ENCODE measurements at regions not wholly inside any gene's neighbourhood (a gene's known extent, or its start where the extent isn't known, plus 50 kb on each side); places are given as distances from the start of the nearest gene placed in this dataset.

DNA sequence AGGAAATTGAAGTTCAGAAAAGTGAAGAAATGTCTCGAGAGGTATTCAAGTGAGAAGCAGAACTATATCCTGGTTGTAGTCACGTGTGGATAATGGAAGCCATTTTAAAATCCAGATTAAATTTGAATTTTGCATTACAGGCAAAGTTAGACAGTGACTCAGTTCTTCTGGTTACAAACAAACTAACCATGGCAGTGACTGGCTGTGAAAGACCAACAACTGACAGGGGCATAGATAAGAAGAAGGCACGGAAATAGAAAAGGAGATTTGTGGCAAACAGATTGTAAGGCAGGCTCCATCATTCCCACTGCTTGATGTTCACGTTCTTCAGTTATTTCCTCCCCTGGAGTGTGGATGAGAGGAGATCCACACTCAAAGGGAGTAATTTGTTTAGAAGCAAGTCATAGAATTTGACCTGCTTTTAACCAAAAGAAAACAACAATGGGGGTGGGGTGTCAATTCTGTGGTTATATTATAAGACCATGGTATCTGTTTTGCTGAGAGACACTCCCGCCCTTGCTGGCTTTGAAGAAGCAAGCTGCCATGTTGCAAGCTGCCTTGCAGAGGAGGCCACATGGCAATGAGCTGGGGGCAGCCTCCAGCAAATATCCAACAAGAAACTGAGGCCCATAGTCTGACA lies 795.3 kb downstream of the VRK1 start:
- DNase-seq (ENCODE audit: low spot score), result no peak

DNA sequence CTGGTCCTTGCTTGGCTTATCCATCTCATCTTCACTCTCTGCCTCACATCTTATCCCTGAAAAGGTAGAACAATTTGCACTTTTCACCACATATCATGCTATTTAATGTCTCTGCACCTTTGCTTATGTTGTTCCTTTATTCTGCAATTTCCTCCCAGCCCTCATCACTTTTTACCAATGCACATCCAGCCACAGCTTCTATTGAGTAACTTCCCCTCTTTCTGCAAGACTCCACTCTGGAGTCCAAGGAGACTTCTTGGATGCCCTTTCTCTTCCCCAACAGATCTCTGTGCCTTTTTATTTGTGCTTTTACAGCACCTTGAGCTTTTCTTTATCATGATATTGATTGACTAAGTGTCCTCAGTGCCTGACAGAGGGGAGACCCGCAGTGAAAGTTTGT lies 797.1 kb downstream of the VRK1 start:
- DNase-seq (ENCODE audit: low spot score), result no peak

DNA sequence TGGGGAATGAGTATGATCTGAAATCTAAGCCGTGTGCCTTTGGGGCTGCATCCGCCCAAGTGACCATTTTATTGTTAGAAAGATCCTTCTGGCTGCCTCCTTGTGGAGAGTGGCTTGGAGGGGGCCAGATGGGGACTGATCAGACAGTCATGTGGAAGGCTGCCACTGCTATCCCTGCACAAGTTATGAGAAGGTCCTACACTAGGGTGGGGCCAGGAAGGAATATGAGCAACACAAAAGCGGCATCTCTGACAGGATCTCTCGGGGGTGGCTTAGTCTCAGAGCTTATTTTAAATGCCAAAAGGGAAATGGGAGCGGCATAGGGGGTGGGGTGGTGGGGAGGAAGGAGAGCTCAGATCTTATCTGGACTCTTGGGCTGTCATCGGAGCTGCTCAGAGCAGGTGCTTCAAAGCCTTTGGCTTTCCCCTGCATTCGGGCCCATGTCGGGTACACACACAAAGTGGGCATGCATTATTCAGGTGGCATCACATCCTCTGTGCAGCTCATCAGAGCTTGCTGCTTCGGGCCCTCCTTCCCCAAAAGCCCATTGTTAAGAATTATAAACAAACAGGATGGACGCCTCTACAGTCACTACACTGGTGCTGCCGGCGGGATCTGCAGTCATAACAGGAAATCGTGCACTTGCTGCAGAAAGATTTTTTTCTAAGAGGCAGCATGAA lies 805.4 kb downstream of the VRK1 start:
- no peak for DNase-seq (ENCODE audit: low spot score)

DNA sequence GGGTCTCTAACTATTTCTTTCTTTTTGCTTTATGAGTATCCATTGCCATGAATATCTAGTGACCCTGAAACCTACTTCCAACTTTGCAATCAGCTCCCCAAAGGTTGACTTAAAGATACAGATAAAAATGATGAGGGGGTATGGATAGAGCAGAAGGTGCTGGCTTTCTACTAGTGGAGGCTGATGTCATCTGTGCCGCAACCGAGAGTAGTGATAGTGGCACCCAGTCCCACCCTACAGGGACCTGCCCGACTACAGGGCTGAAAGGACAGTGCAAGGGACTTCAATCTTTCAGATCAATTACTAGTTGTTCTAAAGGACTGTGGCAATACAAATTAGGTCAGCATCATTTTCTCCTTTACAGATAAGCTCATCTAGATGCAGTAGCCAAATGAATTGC lies 806.0 kb downstream of the VRK1 start:
- no peak for DNase-seq (ENCODE audit: low spot score)

DNA sequence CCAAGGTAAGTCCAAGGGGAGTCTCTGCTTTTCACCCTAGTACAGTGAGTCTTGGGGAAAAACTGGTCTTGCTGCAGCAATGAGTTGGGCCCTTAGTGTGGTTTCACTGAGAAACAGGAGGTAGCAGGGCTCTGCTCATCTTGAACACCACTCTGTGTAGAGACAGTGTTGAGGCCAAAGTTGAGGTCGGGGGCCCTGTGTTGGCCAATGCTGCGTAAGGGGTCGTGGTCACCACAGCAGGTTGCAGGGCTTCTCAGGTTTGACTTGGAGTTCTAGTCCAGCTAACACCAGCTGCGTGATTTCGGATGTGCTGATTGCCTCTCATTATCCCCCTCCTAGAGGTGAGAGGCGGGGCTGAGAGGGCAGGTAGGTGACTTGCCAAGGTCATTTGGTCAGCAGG lies 807.5 kb downstream of the VRK1 start:
- no peak for DNase-seq (ENCODE audit: low spot score)

DNA sequence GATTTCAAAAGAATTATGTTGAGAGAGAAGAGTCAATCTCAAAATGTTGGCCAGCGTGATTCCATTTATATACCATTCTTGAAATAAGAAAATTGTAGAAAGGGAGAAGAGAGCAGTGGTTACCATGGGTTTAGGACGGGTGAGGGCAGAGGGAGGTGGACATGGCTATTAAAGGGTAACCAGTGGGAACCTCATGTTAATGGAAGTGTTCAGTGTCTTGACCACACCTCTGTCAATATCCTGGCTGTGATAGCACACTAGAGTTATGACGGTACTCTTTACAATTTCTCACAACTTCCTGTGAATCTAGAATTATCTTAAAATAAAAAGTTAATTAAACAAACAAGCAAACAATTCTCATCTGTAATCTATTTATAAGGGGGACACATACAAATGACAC lies 821.2 kb downstream of the VRK1 start:
- no peak for DNase-seq (ENCODE audit: low spot score)

DNA sequence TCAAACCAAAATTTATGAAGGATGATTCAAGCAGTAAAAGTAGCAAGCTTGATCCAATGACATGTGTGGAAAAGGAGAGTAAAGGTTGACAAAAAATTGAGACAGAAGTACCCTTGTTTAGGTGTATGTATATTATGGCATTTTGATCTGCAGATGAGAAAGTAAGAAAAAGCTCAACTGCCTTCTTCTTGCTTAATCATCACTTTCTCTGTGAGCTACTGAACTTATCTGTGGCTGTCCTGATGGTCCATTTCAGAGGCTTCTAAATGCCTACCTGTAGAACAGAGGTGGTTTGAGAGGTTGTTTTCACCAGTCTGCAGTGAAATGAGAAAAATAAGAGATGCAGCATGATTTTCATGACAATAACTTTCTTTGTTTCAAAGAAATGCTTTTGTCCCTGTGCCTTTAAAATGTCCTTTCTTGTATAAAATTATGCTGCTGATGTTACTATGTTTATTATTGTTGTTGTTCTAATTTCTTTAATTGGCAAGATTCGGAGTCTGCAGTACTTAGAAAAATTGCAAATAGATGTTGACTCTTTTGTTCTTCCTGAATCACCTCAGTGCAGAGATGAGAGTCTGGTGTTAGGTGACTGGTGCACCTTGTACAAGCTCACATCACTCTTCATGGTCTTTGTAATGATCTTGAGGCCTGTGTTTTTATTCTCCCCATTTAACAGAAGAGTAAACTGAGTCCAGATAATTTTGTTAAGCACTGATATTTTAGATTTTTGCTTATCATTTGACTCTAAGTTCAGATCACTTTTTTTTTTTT lies 821.9 kb downstream of the VRK1 start:
- no peak for DNase-seq (ENCODE audit: low spot score)

DNA sequence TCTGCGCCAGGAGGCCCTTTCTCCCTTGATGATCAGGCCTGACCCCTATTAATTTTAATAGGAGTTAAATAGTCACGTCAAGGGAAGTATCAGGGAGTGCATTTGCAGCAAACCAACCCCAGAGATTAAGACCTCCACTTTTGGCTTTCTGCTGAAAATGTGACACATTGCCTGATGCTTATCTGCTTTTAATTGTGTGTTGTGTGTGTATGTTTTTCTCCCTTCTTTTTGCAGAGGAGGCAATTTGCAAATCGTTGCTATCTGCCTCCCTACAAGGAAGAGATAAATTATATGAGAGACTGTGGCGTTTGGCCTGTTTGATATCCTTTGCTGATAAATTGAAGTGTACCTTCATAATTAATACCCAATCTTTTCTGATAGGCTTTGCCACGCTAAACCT lies 822.9 kb downstream of the VRK1 start:
- no peak for DNase-seq (ENCODE audit: low spot score)

DNA sequence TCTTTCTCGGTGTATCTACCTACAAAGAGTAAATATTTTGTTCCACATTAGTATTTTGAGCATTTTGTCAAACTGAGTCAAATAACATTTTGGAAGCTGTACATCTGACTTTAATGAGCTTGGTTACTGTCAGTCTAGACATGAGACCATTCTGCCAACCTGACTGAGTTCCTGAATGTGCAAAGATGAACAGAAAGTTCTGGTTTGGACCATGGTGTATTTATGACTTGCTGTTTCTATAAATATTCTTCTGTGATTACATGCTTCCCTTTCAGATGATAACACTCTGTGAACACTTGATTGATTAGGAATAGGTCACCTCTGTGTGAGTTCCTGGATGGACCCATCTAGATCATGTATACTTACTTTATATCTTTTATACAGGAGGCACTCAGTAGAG lies 827.8 kb downstream of the VRK1 start:
- no peak for DNase-seq (ENCODE audit: low spot score)

DNA sequence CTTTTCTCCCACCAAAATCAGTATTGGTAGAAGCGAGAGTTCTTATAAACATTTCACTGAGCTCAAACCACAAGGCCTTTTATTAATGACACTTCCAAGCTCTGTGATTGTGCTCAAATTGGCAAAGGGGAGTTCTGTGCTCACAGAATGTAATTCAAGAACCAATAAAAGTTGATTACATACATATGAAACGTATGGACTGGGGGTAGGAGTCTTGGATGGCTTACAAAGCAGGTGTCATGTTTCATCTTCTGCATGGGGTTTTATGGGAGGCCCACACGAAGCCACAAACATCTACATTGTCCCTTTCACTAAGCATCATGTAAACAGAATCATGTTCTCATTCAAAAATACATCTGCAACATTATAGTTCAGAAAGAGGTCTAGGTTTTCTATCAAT lies 828.3 kb downstream of the VRK1 start:
- no peak for DNase-seq (ENCODE audit: low spot score)

DNA sequence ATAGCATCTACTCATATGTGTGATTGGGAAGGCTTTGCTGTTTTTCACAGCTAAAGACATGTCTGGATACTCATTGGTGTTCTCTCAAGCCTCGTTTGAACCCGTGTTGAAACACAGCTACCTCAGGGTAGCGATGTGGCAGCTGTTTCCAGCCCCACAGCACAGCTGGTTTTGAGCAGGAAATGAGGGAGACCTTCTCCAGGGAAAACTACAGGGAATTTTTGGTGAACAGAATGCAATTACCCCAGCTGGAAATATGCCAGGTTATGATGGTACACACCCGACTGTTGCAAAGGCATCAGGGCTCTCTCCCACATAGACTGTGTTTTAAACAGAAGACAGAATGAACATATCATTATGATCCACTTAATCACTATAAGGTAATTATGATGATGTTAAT lies 828.9 kb downstream of the VRK1 start:
- DNase-seq (ENCODE audit: low spot score), result no peak

DNA sequence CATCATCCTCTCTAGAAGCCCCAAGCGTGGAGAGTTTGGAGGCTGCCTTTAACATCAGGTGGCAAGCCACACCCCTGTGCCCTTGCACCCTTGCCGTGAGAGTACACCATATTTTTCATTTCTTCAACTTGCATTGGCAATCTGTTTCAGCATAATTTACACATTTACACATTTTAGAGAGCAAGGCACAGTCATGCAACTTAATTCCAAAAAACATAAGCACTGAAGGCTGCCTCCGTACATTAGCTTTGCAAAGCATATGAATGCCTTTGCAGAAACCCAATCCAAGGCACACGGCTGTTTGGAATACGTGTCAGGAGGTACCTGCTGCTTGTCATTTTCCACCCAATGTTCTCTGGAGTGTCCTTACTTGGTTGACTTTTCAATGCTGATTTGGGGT lies 833.1 kb downstream of the VRK1 start:
- no peak for DNase-seq (ENCODE audit: low spot score)

DNA sequence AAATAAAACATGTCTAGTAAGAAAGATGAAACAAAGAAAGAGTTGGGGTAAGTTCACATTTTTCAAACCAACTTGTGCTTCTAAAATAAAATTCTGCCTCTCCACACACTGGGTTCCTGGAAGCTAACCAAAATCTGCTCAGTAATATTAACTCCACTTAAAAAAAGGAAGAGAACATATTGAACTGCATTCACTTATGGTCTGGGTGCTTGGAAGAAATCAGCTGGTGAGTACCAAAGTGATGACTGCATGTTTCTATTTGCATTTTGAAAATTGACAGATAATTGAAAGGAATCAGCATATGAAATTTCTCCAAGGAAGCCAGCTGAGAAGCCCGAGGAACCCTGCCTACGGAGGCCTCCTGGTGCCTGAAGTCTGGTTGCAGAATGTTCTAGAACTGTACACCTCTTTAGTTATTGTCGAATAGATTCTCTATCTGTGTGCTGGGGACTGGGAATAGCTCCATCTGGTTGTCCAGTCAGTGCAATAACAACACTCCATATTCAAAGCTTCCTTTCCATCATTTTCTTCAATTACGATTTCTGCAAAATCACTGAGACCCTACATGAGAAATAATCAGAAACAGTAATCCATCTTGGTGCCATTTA lies 836.1 kb downstream of the VRK1 start:
- DNase-seq (ENCODE audit: low spot score), result no peak

DNA sequence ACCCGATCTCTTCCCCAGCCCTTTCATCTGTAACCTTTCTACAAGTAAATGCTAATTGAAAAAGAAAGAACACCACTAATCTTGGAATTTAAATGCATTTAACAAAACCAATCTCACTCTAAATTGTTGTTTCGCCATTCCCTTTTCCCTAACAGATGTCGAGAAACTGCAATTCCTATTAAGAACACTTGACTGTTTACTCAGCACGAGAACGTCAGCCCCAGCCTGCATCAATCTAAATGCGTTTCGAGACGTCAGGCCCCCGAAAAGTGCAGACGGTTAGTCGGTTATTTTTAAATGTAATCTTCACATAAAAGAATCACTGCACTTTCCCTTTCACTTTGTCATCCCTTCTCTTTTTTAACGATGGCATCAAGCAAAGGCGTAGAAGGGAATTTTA lies 837.6 kb downstream of the VRK1 start:
- DNase-seq (ENCODE audit: low spot score), result no peak

DNA sequence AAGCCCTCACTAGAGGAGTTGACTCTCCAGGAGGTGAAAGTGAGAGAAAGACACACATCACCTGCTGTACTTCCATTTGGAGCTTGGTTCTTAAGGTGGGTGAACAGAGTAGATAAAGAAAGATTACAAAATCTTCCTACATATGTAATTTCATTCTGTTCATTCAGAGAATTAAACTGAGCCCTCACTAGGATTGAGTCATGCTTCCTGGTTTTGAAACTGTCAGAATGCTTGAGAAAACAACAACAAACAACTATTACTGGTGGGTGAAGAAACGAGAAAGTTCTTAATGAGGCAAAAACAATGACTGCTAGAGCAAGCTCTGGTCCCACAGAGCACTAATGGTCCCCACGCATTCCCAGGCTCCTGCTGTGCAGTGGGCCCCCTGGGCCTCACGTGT lies 841.7 kb downstream of the VRK1 start:
- no peak for DNase-seq (ENCODE audit: low spot score)

DNA sequence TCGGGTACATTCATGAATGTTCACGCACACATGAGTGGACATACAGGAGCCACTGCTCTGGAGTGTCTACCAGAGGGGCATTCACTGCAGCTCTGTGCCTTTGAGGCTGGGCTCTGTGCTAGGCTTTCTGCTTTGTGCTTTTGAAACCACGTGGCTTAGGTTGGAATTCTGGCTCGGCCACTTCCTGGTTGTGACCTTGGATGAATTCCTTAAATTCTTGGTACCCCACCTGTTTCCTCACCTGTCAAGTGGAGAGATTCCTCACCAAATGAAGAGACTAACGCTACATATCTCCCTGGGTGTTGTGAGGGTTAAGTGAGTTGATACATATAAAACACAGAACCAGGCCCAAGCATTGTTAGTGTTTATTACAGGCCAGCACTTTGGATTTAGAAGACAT lies 842.8 kb downstream of the VRK1 start:
- DNase-seq (ENCODE audit: low spot score), result no peak

DNA sequence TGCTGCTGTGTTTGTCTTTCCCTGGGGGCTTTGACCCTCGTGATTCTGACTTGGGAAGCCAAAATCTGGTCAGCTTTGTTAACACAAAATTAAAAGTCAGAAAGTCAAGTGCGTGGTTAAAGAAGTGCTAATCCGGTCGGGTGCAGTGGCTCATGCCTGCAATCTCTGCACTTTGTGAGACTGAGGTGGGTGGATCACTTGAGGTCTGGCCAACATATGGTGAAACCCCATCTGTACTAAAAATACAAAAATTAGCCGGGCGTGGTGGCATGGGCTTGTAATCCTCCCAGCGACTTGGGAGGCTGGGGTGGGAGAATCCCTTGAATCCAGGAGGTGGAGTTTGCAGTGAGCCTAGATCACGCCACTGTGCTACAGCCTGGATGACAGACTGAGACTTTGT lies 844.6 kb downstream of the VRK1 start:
- no peak for DNase-seq (ENCODE audit: low spot score)

DNA sequence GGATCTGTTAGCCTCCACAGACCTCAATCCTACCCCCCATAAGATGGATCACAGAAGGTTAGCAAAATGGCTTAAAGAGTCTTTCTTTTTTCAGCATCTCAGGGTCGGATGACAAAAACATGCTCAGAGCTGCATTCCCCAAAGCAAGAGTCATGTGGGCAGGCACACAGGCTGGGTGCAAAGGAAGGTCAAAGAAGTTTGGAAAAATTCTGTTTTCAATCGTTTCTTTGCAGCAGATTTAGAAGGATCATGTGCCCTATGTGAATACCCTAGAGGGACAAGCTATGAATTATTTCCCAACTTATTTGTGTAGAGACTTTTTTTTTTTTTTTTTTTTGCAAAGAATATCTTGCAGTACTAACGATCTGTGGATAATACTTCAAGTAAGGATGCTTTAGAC lies 845.4 kb downstream of the VRK1 start:
- DNase-seq (ENCODE audit: low spot score), result no peak

DNA sequence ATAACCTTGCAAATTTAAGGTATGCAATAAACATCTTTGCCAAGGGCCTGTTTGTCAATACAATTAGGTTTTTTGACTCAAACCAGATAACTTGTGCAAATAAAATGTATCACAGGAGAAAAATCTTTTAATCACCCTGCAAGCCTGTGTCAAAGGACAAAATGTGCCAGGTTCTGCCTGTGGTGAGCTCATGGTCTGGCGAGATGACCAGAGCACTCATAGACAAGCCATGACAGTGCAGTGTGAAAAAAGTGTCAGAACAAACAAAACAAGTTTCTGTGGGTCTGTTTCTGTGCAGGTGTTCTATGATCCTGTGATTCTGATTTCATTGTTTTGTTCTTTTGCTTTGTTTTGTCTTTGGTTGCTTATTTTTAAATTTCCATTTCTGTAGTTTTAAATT lies 847.2 kb downstream of the VRK1 start:
- DNase-seq (ENCODE audit: low spot score), result no peak

DNA sequence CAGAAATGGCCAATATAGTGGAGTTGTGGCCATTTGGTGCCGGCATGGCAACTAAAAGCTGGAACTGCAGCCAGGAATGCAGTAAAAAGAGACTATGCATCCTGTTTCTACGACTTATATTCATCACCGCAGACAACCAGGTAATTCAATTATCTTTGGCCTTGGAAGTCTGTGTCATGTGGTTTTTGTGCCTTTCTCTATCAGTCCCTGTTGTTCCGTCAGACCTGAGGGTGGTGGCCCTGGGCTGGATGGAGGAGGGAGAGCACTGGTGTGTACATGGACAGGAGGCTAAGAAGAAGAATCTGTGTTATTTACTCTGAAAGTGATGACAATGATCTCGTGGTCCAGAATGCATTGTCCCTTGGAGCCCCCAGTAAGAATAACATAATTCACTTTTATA lies 852.6 kb downstream of the VRK1 start:
- DNase-seq (ENCODE audit: low spot score), result no peak

DNA sequence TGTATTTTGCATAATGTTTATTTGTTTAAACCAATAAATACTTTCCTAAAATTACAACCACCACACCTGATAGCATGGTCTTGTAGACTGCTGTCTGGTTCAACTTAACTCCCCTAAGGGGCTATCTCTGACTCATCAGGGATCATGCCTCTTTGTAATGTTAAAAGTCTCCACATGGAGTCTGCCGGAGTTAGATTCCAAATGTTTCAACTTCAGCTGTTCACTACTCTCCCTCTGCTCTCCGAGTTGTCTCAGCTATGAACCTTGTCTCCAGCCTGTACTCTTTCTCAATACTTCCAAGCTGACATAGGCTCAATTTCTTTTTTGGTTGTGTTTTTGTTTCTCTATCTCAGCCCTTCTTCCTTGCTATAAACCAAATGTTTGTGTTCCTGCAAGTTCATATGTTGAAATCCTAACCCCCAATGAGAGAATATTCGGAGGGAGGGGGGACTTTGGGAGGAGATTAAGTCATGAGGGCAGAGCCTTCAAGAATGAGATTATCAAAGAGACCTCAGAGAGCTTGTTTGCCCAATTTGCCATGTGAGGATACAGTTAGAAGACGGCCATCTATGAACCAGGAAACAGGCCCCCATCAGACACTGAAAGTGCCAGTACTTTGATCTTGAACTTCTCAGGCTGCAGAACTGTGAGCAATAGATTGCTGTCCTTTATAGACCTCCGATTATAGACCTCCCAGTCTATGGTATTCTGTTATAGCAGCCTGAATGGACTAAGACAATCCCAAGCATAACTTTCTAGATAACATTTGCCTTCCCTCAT lies 858.2 kb downstream of the VRK1 start:
- DNase-seq (ENCODE audit: low spot score), result no peak

DNA sequence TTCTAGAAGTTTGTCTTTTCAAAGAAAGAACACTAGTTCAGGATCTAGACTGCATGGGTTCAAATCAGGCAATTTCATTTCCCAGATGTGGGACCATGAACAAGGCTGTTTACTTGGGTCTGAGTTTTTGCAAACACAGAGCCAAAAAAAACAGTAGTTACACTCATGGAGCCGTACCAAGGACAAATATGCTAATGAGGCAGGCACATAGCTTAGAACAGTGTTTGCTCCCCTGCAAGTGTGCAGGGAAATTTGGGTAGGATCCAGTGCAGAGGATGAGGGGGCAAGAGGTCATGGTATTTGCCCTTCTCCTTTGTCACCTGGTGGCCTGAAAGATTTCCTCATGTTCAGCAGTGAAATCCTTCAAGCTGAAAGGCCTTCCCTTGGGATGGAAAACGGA lies 860.4 kb downstream of the VRK1 start:
- DNase-seq (ENCODE audit: low spot score), result no peak

Data from HuH-7 (cell line).